IPS-NIHi7 (cell line): ENCODE measurements at regions not wholly inside any gene's neighbourhood (a gene's known extent, or its start where the extent isn't known, plus 50 kb on each side); places are given as distances from the start of the nearest gene placed in this dataset.
"Not testable (repeated sequence)": the region's sequence is repeated elsewhere in the genome, so short reads cannot be mapped to it uniquely, and the experiment has no call there.

ENCODE experiments used
- DNase-seq: peaks from one replicate; pipeline ENCODE4 v3.0.0; 2012; ENCODE audit warnings: mixed read lengths; ENCODE audit errors: extremely low spot score

- DNase-seq: no peak
Observed at GRCh38 chr4:106594291-106594952, 225.8 kb upstream of the GIMD1 start.

- DNase-seq: no peak
Observed at GRCh38 chr4:106588891-106589290, 220.3 kb upstream of the GIMD1 start.

GRCh38 chr4:106587558-106587957 is 219.0 kb upstream of the GIMD1 start:
- no peak for DNase-seq

GRCh38 chr4:106585915-106586349 is 217.4 kb upstream of the GIMD1 start:
- DNase-seq: no peak

GRCh38 chr4:106584337-106584989 is 215.9 kb upstream of the GIMD1 start:
- no peak for DNase-seq

- peak; percentile 15 for DNase-seq
Observed at GRCh38 chr4:106583567-106583966, 215.0 kb upstream of the GIMD1 start.

GRCh38 chr4:106583108-106583507 is 214.5 kb upstream of the GIMD1 start:
- DNase-seq: no peak

GRCh38 chr4:106582103-106582502 is 213.5 kb upstream of the GIMD1 start:
- DNase-seq: no peak

- no peak for DNase-seq
Observed at GRCh38 chr4:106579236-106579635, 210.7 kb upstream of the GIMD1 start.

- no peak for DNase-seq
Observed at GRCh38 chr4:106569146-106570031, 200.8 kb upstream of the GIMD1 start.

- no peak for DNase-seq
Observed at GRCh38 chr4:106565727-106566126, 197.1 kb upstream of the GIMD1 start.

- DNase-seq: not testable (repeated sequence)
Observed at GRCh38 chr4:106563637-106564036, 195.1 kb upstream of the GIMD1 start.

- DNase-seq: no peak
Observed at GRCh38 chr4:106551724-106552123, 183.1 kb upstream of the GIMD1 start.

GRCh38 chr4:106548446-106549044 is 180.0 kb upstream of the GIMD1 start:
- no peak for DNase-seq

GRCh38 chr4:106546370-106546769 is 177.8 kb upstream of the GIMD1 start:
- no peak for DNase-seq

GRCh38 chr4:106542609-106543008 is 174.0 kb upstream of the GIMD1 start:
- not testable (repeated sequence) for DNase-seq

- no peak for DNase-seq
Observed at GRCh38 chr4:106541253-106541652, 172.7 kb upstream of the GIMD1 start.

- DNase-seq: no peak
Observed at GRCh38 chr4:106530821-106531220, 162.2 kb upstream of the GIMD1 start.

GRCh38 chr4:106530024-106530361 is 161.4 kb upstream of the GIMD1 start:
- DNase-seq: no peak

GRCh38 chr4:106529348-106530023 is 160.9 kb upstream of the GIMD1 start:
- DNase-seq: no peak

GRCh38 chr4:106527316-106527715 is 158.7 kb upstream of the GIMD1 start:
- DNase-seq: no peak

GRCh38 chr4:106525425-106525824 is 156.8 kb upstream of the GIMD1 start:
- DNase-seq: not testable (repeated sequence)
